ENCODE measurements at regions not wholly inside any gene's neighbourhood (a gene's known extent, or its start where the extent isn't known, plus 50 kb on each side); places are given as distances from the start of the nearest gene placed in this dataset.

- no peak for TF ChIP-seq EZH2 (IDR thresholded peaks at IDR 0.05; ENCODE audit: low read length, missing control alignments)
- TF ChIP-seq CTCF (conservative IDR thresholded peaks at IDR 0.05 in 1 of 2, IDR thresholded peaks at IDR 0.05 in 1 of 2; ENCODE audit: low read depth in 1 of 2, low read length in 2 of 2): no peak
- Histone ChIP-seq H3K9ac (ENCODE audit: insufficient read depth, low read length) (no peak overlapping the region), H3K9me3 (ENCODE audit: control insufficient read depth, insufficient read depth, low read depth, low read length) (no peaks in the 10 kb centered on the region), H3K79me2 (ENCODE audit: control insufficient read depth, insufficient read depth, low read length) (no peaks in the 10 kb centered on the region), H3K27me3 (ENCODE audit: control insufficient read depth, insufficient read depth, low read length) (no peaks in the 10 kb centered on the region), H3K36me3 (ENCODE audit: control insufficient read depth, insufficient read depth, low read length) (no peaks in the 10 kb centered on the region), H3K27ac (ENCODE audit: insufficient read depth, low read length) (no peak overlapping the region), H3K4me1 (ENCODE audit: control insufficient read depth, extremely low read depth, insufficient read depth, low read length) (no peaks in the 10 kb centered on the region), H2AFZ (ENCODE audit: low read length) (no peak overlapping the region), H3K4me3 (replicated peaks in 1 of 4; ENCODE audit: control extremely low read depth in 1 of 4, insufficient read depth in 1 of 4, low read depth in 3 of 4, low read length in 4 of 4) (no peak overlapping the region), H4K20me1 (ENCODE audit: control insufficient read depth, extremely low read depth, insufficient read depth, low read length) (no peaks in the 10 kb centered on the region), H3K4me2 (ENCODE audit: extremely low read depth, insufficient read depth, low read length) (no peak overlapping the region)
- no peak for DNase-seq (ENCODE audit: low read depth in 2 of 2)
These were observed 863.9 kb downstream of the MCTP2 start for GRCh38 chr15:95095250-95095649.

GRCh38 chr15:95096651-95097050 is 865.3 kb downstream of the MCTP2 start:
- H3K9ac ChIP-seq (ENCODE audit: insufficient read depth, low read length): no peak overlapping the region
- H3K36me3 ChIP-seq (ENCODE audit: control insufficient read depth, insufficient read depth, low read length): no peaks in the 10 kb centered on the region
- H3K79me2 ChIP-seq (ENCODE audit: control insufficient read depth, insufficient read depth, low read length): no peaks in the 10 kb centered on the region
- no peak overlapping the region for H3K4me2 ChIP-seq (ENCODE audit: extremely low read depth, insufficient read depth, low read length)
- no peaks in the 10 kb centered on the region for H3K27me3 ChIP-seq (ENCODE audit: control insufficient read depth, insufficient read depth, low read length)
- H3K4me3 ChIP-seq (replicated peaks in 1 of 4; ENCODE audit: control extremely low read depth in 1 of 4, insufficient read depth in 1 of 4, low read depth in 3 of 4, low read length in 4 of 4): no peak overlapping the region
- no peak overlapping the region for H2AFZ ChIP-seq (ENCODE audit: low read length)
- no peaks in the 10 kb centered on the region for H3K4me1 ChIP-seq (ENCODE audit: control insufficient read depth, extremely low read depth, insufficient read depth, low read length)
- no peak for DNase-seq (ENCODE audit: low read depth in 2 of 2)
- H3K27ac ChIP-seq (ENCODE audit: insufficient read depth, low read length): no peak overlapping the region
- no peaks in the 10 kb centered on the region for H4K20me1 ChIP-seq (ENCODE audit: control insufficient read depth, extremely low read depth, insufficient read depth, low read length)
- H3K9me3 ChIP-seq (ENCODE audit: control insufficient read depth, insufficient read depth, low read depth, low read length): no peaks in the 10 kb centered on the region
- no peak for TF ChIP-seq EZH2 (IDR thresholded peaks at IDR 0.05; ENCODE audit: low read length, missing control alignments)
- no peak for TF ChIP-seq CTCF (conservative IDR thresholded peaks at IDR 0.05 in 1 of 2, IDR thresholded peaks at IDR 0.05 in 1 of 2; ENCODE audit: low read depth in 1 of 2, low read length in 2 of 2)

GRCh38 chr15:95097361-95097760 is 866.0 kb downstream of the MCTP2 start:
- Histone ChIP-seq H3K27ac (ENCODE audit: insufficient read depth, low read length) (no peak overlapping the region), H3K9ac (ENCODE audit: insufficient read depth, low read length) (no peak overlapping the region), H3K4me1 (ENCODE audit: control insufficient read depth, extremely low read depth, insufficient read depth, low read length) (no peaks in the 10 kb centered on the region), H3K27me3 (ENCODE audit: control insufficient read depth, insufficient read depth, low read length) (no peaks in the 10 kb centered on the region), H3K36me3 (ENCODE audit: control insufficient read depth, insufficient read depth, low read length) (no peaks in the 10 kb centered on the region), H3K4me3 (replicated peaks in 1 of 4; ENCODE audit: control extremely low read depth in 1 of 4, insufficient read depth in 1 of 4, low read depth in 3 of 4, low read length in 4 of 4) (no peak overlapping the region), H3K4me2 (ENCODE audit: extremely low read depth, insufficient read depth, low read length) (no peak overlapping the region), H3K9me3 (ENCODE audit: control insufficient read depth, insufficient read depth, low read depth, low read length) (no peaks in the 10 kb centered on the region), H2AFZ (ENCODE audit: low read length) (no peak overlapping the region), H4K20me1 (ENCODE audit: control insufficient read depth, extremely low read depth, insufficient read depth, low read length) (no peaks in the 10 kb centered on the region), H3K79me2 (ENCODE audit: control insufficient read depth, insufficient read depth, low read length) (no peaks in the 10 kb centered on the region)
- no peak for DNase-seq (ENCODE audit: low read depth in 2 of 2)
- TF ChIP-seq CTCF (conservative IDR thresholded peaks at IDR 0.05 in 1 of 2, IDR thresholded peaks at IDR 0.05 in 1 of 2; ENCODE audit: low read depth in 1 of 2, low read length in 2 of 2) (no peak), EZH2 (IDR thresholded peaks at IDR 0.05; ENCODE audit: low read length, missing control alignments) (no peak)

All from fibroblast of lung (primary cell).